T-helper 1 cell treated with Interleukin-12 subunit alpha and Interleukin-12 subunit beta and Interleukin-4 antibody, amounts not matched to agents 30 ng/mL and 1 ng/mL, for 36 hours (primary cell): ENCODE measurements at regions not wholly inside any gene's neighbourhood (a gene's known extent, or its start where the extent isn't known, plus 50 kb on each side); places are given as distances from the start of the nearest gene placed in this dataset.
"Not testable (repeated sequence)": the region's sequence is repeated elsewhere in the genome, so short reads cannot be mapped to it uniquely, and the experiment has no call there.

Experiments used
- intact Hi-C: fragments of 100-400 bp; cut with micrococcal nuclease; formaldehyde crosslinking; loops from one replicate; pipeline ENCODE4 v1.15.1; 2024

DNA sequence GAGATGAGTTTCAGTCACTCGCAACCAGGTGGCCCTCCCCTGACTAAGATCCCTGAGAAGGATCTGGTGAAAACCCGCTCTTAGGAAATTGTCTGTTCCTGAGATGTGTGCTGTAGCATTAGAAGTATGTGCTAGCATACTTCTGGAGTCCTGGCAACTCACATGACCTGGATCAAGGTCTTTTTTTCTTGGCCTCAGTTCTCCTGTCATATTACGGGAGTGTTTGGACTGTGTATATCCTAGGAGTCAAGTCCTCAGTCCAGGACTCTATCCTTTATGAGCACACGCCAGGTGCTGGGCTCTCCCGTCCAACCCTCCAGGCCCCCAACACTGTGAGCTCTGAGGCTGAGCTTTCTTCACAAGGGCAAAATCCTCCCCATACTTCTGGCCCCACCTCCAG is 156.4 kb downstream of the UQCRFS1 start:
- intact Hi-C loops = no loop called here

DNA sequence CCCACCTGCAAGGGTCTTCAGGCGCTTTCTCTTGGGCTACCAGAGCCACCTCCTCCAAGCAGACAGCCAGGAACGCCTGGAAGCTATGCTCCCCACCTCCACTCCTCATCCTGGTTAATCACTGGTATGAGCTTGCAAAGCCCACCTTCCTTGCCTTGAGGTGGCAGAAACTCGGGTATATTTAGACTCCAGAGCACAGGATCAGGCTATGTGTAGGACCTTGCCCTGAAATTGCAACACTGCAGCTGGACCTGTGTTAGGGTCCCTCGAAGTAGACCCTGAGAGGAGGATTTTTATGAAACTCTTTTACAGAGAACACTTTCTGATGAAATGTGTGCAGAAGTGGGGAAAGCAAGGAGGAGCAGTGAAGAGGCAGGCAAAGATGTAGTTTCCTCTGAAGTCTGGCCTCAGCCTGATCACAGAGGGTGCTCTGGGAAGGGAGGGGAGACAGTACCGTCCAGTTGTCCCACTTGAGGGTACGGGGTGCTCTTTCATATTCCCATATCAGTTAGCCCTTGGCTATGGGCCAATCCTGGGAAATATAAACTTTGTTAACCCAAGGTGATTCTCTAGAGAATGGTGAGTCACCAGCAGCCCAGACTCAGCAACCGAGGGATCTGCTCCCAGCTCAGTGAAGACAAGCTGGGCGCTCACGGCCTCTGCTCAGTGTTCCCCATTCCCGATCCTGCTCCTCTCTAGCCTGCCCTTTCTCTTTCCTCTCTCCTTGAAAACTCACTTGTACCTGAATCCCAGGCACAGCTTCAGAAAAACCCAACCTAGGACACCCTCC is 157.9 kb downstream of the UQCRFS1 start:
- intact Hi-C loops = no loop called here

DNA sequence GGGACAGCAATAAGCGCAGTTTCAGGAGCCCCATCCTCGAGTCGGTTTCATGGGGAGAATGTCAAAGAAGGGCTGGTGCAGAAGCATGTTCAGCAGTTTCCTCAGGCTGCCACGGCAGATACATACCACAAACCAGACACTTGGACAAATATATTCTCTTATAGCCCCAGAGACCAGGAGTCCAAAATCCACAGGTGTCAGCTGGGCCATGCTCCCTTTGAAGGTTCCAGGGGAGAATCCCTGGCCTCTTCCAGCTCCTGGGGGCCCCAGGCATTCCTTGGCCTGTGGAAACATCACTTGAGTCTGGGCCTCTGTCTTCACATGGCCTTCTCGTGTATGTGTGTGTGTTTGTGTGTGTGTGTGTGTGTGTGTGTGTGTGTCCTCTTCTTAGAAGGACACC is 164.1 kb downstream of the UQCRFS1 start:
- intact Hi-C loops = no loop called here

DNA sequence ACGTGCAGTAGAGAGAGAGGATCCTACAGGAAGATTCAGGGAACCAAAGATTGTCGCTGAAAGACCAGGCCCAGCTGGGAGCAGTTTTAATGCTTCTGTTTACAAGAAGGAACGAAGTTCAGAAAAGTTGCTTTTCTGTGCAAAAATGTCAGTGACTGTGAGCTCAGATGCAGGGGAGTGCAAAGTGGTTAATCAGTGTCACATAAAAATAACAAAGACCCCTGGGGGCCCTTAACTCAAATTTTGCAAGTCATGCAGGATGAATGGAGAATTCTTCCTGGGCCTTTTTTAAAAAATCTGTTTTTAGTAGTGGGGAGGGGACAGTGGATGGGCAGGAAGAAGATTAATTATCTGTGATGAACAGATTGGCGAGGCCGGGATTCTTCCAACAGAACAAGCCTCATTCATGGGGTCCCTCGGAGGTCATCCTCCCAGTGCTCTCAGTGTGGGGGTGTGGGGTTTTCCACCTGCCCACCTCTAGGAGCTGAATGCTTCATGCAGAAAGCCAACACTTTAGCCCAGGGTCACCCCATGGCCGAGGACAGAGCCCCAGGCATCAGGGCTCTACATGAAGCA is 167.2 kb downstream of the UQCRFS1 start:
- intact Hi-C loops = no loop called here

DNA sequence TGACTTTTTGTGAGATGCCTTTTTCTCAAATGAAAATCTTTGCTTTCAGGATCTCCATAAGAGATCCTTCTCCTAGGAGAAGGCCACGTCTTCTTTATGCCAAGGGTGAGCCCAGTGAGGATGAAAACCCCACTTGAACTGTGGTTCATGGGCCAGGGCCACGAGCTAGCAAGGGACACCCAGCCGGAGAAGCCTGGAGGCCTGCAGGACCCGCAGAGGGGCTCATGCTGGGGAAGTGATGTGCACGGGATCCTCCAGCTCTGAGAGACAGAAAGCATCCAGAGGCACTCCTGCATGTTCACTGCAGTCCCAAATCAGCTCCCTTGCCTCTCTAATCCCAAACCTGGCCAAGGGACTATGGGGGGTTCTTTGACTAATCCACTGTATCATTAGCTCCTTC is 168.9 kb downstream of the UQCRFS1 start:
- intact Hi-C loops = no loop called here

DNA sequence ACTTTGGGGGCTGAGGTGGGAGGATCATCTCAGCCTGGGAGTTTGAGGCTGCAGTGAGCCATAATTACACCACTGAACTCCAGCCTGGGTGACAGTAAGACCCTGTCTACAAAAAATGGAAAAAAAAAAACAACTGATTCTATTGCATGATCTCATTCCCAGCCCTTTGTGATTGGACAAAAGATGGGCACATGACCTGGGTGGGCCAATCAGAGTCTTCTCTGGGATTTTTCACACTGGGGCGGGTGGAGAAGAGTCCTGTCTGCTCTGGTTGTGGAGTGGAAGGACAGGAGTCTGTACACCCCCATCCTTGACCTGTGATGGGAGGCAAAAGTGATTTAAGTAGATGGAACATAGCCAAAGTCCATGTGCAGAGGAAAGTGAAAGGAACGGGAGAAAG is 170.5 kb downstream of the UQCRFS1 start:
- intact Hi-C loops = no loop called here

DNA sequence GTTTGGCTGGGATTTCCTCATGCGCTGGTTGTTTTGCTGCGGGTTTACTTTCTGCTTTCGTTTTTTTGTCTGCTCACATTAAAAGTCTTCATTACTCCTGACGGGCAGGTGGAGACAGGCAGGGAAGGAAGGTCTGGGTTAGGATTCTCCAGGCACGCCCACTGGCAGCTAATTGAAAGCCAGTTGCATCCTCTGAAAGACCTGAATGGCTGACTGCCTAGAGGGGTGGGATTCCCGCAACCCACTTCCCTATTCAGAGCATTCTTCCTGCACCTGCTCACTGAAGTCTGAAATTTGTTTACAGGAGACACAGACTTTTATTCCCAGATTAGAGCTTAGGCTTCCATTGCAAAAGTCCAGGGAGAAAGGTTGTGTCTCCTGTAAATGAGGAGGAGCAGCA is 172.0 kb downstream of the UQCRFS1 start:
- intact Hi-C loops = no loop called here

DNA sequence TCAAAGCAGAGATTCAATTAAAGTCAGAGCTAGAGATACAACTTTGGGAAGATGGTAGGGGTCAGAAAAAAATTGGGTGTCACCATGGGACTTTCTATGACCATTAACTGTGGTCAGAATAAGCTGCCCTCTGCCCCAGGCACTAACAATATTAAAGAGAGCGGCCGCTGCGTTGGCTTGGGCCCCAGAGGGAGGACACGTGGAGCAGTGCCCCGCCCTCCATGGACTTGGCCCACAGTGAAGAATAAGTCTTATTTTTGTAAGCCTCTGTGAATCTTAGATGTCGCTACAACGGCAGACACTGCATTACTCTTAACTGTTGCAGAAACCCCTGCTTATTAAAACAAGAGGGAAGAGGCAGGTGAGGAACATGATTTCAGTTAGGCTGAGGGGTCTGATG is 172.7 kb downstream of the UQCRFS1 start:
- intact Hi-C loops = no loop called here

DNA sequence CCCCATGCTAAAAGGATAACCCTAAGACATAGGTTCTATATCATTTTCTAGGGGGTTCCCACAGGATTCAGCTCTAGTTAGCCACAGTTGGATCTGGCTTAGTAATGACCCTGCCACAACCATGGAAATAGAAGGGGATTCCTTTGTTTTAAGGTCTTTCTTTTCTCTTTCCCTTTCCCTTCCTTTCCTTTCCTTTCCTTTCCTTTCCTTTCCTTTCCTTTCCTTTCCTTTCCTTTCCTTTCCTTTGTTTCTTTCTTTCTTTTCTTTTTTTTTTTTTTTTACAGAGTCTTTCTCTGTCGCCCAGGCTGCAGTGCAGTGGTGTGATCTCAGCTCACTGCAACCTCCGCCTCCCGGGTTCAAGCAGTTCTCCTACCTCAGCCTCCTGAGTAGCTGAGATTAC is 173.9 kb downstream of the UQCRFS1 start:
- intact Hi-C loops = not testable (repeated sequence)

DNA sequence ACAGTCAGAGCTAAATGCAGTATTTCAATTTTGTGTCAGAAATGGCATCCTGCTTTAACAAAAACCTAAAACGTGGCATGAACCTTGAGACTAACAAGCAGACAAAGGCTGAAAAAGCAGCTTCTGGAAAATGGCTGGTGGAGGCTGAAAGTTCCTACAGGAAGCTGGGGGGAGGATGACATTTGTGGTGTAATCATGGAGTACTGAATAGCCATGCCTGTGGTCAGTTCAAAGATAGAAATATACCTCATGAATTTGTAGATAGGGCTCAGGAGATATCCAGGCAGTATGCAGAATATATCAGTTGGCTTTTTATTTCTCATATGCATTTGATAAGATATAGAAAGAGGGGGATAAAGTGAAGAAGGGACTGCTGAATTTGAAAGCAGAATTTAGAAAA is 181.7 kb downstream of the UQCRFS1 start:
- intact Hi-C loops = no loop called here

DNA sequence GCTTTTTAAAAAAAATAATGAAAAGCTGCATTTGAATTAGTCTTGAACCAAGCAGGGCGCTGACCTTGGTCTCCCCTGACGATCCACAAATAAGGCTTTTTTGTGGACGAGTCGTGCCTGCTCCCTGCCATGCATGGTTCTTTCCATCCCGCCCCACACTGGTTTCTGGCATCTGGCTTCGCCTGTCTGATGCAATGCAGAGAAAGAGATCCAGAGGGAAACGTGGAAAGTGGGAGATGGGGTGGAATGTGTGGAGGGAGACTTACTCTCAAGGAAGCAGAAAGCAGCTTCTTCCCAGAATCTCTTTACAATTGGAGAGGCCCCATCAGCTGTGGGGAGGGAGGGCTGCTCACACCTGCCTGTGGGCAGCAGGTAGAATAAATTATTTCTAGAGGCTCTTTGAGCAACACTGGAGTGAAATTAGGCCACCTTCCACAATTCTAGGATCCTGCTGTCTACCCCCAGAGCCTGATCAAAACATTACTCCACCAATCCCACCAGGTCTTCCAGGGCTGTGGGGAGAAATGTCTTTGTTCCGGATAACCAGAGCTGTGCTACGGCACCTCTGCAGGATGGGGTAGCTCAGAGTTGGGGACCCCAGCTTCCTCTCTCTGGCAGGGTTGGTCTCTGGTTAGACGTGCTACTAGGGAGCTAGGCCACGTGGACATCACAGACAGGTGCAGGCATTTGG is 183.5 kb downstream of the UQCRFS1 start:
- intact Hi-C loops = no loop called here

DNA sequence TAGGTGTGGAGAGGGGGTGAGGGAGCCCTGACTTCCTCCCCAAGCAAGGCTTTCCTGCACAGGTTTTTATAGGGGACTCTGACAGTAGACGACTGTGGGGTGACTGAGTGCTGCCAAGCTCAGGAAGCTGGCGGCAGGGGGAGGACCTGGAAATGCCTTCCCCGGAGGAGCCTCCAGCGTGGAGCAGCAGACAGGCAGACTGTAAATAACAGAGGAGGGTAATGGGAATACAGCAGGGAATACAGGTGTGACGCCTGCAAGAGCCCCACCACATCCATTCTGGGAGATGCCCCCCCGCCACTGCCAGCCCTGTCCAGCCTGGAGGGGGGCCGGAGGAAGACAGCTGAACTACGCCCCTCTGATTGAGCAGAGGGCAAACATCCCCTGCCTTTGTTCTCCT is 190.4 kb downstream of the UQCRFS1 start:
- intact Hi-C loops = no loop called here

DNA sequence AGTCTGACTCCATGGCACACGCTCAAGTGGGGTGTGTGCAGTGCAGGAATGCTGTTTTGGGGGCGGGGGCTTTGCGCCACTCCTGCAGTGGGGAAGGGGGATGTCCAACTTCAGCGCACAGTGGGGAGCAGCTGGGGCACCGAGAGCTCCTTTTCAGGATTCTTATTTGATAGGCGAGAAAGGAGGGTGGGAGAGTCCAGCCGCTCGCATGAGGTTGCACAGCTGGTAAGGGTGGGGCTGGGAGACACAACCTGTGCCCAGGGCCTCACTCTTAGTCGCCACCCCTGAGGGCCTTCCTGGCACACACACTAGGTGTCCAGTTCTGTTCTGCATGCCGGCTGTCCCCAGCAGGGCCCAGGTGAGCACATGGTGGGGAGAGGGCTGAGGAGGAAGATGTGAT is 190.8 kb downstream of the UQCRFS1 start:
- intact Hi-C loops = no loop called here

DNA sequence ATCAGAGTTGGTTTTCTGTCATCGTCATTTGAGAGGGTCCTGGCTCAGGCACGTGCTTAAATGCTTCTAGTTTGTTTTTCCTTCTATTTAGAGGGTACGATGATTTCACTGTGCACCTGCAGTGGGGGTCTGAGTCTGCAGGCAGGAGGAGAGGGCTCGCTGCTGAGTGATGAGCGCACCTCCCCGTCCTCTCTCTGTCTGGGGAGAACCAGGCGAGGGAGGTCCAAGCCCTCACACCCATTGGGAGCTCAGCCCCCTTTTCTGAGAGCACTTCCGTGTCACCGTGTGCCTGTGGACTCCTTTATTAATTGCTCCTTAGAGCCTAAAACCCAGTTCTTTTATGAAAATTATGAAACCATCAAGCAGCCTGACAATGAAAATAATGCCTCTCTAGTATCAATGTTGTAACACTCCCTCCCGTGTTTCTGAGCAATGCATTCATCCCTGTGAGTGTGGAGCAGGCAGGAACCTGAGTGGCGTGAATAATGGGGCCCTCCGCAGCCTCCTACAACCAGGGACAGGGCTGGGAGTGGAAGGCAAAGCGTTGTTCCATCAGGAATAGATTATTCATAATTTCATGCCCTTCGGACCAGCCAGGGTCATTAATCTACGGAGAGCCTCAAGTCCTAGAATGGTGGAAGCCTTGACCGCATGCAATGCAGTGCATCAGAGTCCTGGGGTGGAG is 191.6 kb downstream of the UQCRFS1 start:
- intact Hi-C loops = no loop called here

DNA sequence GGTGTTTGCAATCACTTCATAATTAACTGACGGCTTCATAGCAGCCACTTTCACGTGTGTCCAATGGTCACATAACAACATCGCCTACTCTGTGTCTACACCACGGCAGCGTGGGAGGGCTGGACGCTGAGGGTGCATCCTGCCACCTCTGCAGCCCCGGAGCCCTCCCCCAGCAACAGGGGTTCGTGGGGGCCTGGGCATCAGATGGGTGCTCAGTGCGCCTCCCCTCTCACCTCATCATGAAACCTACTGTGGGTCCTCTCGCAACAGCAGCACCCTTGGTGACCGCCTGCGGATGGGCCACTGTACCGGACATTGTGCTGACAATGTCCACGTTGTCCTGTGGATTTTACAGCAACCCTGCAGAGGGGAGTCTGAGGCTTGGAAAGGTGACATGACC is 193.5 kb downstream of the UQCRFS1 start:
- intact Hi-C loops = no loop called here

DNA sequence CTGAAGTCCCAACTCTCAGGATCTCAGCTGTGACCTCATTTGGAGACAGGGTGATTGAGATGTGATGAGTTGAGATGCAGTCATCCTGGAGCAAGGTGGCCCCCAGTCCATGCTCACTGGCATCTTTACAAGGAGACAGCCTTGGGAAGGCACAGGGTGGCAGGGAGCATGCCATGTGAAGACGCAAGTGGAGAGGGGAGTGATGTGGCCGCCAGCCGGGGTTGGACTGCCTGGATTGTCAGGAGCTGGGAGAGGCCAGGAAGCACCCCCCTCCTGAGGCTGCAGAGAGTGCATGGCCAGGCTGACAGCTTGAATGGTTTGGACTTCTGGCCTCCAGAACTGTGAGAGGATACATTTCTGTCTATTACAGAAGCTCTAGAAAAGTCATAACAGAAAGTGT is 194.4 kb downstream of the UQCRFS1 start:
- intact Hi-C loops = no loop called here

DNA sequence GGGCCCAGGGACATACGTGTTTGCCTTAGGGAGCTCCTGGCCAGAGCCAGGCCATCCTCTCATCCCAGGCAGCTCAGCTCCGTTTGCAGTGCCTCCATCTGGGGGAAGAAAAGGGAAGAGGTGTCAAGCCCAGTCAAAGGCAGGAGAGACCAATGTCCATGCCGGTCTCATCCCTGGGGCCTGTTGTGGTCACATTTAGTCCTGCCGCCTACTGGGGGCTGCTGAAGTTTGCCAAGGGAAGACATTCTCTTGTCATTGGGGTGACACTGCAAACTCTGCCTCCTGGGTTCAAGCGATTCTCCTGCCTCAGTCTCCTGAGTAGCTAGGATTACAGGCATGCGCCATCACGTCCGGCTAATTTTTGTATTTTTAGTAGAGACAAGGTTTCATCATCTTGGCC is 195.2 kb downstream of the UQCRFS1 start:
- intact Hi-C loops = no loop called here

DNA sequence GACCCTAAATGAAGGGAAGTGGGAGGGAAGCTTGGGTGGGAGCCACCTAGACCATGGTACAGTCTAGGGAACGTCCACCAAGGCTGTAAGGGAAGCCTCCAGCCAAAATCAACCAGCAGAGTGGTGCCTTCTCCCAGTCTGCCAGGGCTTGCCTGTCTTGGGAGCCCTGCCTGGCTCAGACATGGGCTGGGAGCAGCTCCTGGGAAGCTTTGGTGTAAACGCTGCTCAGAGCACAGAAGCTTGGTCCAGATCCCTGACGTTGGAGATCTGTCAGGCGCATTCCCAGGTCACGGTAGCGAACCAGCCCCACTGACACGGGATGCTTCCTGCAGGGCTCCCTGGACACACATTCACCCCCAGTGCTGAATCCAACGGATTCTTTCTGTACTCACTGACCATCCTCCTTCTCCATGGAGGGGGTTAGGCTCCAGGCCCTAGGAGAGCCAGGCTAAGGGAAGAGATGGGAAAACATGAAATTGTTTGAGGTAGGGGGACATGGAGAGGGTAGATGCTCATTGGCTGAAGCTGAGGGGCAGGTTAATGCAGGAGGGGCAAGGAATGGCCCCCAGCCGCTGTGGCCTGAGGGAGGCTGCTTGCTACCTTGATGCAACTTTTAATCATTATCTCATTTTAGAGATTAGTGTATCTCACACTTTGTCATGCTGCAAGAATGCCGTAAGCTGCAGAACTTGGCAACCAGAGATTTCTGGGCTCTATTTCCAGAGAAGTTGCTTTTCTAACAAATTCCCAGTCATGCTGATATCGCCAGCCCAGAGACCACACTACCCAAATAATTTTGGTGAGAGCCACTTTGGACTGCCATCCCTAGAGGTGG is 195.8 kb downstream of the UQCRFS1 start:
- intact Hi-C loops = no loop called here

DNA sequence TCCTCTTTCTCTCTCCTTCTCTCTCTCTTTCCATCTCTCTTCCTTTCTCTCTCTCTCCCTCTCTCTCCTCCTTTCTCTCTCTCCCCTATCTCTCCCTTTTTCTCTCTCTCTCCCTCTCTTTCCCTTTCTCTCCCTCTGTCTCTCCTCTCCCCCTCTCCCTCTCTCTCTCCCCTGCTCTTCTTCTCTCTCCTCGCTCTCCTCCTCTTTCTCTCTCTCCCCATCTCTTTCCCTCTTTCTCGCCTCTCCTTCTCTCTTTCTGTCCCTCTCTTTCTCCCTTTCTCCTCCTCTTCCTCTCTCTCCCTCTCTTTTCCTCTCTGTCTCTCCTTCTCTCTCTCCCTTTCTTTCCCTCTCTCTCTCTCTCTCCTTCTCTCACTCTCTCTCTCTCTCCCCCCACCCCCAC is 196.6 kb downstream of the UQCRFS1 start:
- intact Hi-C loops = no loop called here

DNA sequence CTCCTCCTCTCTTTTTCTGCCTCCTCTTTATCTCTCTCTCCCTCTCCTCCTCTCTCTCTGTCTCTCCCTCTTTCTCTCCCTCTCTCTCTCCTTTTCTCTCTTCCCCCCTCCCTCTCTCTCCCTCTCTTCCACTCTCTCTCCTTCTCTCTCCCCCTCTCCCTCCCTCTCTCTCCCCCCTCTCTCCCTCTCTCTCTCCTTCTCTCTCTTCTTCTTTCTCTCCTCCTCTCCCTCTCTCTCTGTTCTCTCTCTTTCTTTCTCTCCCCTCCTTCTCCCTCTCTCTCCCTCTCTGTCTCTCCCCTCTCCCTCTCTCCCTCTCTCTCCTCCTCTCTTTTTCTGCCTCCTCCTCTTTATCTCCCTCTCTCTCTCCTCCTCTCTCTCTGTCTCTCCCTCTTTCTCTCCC is 197.4 kb downstream of the UQCRFS1 start:
- intact Hi-C loops = no loop called here

DNA sequence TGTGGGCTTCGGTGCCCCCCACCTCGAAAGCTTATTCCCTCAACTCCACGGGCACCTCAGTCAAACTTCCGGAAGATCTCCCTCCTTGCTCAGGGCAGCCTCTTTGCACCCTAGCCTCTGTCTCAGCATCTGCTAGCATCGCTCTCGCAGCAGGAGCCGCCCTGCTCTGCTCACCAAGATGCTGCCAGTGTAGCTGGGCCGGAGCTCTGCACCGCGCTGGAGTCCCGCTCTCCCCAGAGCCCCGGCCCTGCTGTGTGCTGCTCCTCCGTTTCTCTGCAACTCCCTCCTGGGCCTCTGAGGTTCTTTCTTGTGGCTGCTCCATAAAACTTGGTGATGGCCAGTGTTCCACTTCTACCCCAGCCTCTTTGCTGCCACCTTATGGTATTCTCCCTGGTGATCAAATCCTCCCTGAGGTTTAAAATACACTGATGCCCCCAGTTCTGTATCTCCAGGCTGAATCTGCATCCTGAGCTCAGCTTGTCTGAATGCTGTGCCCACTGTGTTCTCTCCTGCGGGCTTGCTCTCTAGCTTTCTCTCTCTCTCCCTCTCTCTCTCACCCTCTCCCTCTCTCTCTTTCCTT is 198.0 kb downstream of the UQCRFS1 start:
- intact Hi-C loops = no loop called here
